Fibroblast of gingiva (primary cell): ENCODE measurements at regions not wholly inside any gene's neighbourhood (a gene's known extent, or its start where the extent isn't known, plus 50 kb on each side); places are given as distances from the start of the nearest gene placed in this dataset.
"Not testable (repeated sequence)": the region's sequence is repeated elsewhere in the genome, so short reads cannot be mapped to it uniquely, and the experiment has no call there.

ENCODE experiments used
- DNase-seq: peaks from one replicate; pipeline ENCODE4 v3.0.0-alpha.2; 2011; ENCODE audit warnings: low read depth

GRCh38 chr12:91887957-91888356, 257.7 kb downstream of the BTG1 start:
- DNase-seq: no peak

GRCh38 chr12:91885851-91886731, 259.6 kb downstream of the BTG1 start:
- no peak for DNase-seq

GRCh38 chr12:91884230-91884629, 261.4 kb downstream of the BTG1 start:
- no peak for DNase-seq

- peak; percentile 24 for DNase-seq
Observed at GRCh38 chr12:91883811-91884210, 261.8 kb downstream of the BTG1 start.

- DNase-seq: no peak
Observed at GRCh38 chr12:91882910-91883309, 262.7 kb downstream of the BTG1 start.

GRCh38 chr12:91880528-91880927, 265.1 kb downstream of the BTG1 start:
- no peak for DNase-seq

GRCh38 chr12:91877456-91878235, 268.0 kb downstream of the BTG1 start:
- no peak for DNase-seq

- DNase-seq: peak; percentile 4
Observed at GRCh38 chr12:91877022-91877421, 268.6 kb downstream of the BTG1 start.

GRCh38 chr12:91875671-91876070, 270.0 kb downstream of the BTG1 start:
- not testable (repeated sequence) for DNase-seq

- DNase-seq: peak; percentile 20
Observed at GRCh38 chr12:91874086-91874865, 271.4 kb downstream of the BTG1 start.

- DNase-seq: no peak
Observed at GRCh38 chr12:91871751-91872150, 273.9 kb downstream of the BTG1 start.

- no peak for DNase-seq
Observed at GRCh38 chr12:91870872-91871707, 274.6 kb downstream of the BTG1 start.

GRCh38 chr12:91868054-91868453, 277.6 kb downstream of the BTG1 start:
- DNase-seq: no peak

GRCh38 chr12:91866566-91866965, 279.1 kb downstream of the BTG1 start:
- DNase-seq: no peak

- no peak for DNase-seq
Observed at GRCh38 chr12:91863702-91864101, 281.9 kb downstream of the BTG1 start.

GRCh38 chr12:91861554-91861953, 284.1 kb downstream of the BTG1 start:
- no peak for DNase-seq

- DNase-seq: no peak
Observed at GRCh38 chr12:91859347-91859746, 286.3 kb downstream of the BTG1 start.

GRCh38 chr12:91857813-91858542, 287.7 kb downstream of the BTG1 start:
- no peak for DNase-seq

GRCh38 chr12:91854725-91855124, 290.9 kb downstream of the BTG1 start:
- DNase-seq: peak; percentile 90

GRCh38 chr12:91853350-91854127, 292.1 kb downstream of the BTG1 start:
- DNase-seq: no peak
